Central memory CD8-positive, alpha-beta T cell (primary cell): ENCODE measurements at regions not wholly inside any gene's neighbourhood (a gene's known extent, or its start where the extent isn't known, plus 50 kb on each side); places are given as distances from the start of the nearest gene placed in this dataset.

ENCODE experiments used
- ATAC-seq: fragments of 150-1000 bp; cut with Tn5 transposase; replicated peaks from 2 replicates; pipeline ENCODE4 v1.10.0; 2022; ENCODE audit warnings: mild to moderate bottlenecking, moderate FRiP score, moderate number of reproducible peaks; ENCODE audit not compliant: poor library complexity, severe bottlenecking; ENCODE audit errors: extremely low read depth
- DNase-seq, 2 donors: peaks; one replicate each; pipeline ENCODE4 v3.0.0; 2021; ENCODE audit warnings: low spot score in 2 of 2
- H3K27ac Mint-ChIP-seq: one replicate; pipeline ENCODE4 v1.8.0; 2022; ENCODE audit warnings: low read depth, mild to moderate bottlenecking, moderate library complexity, mixed read lengths
- H3K27me3 Mint-ChIP-seq: one replicate; pipeline ENCODE4 v1.8.0; 2022; ENCODE audit warnings: mixed read lengths
- H3K36me3 Mint-ChIP-seq: one replicate; pipeline ENCODE4 v1.8.0; 2022; ENCODE audit warnings: mild to moderate bottlenecking, moderate library complexity, mixed read lengths; ENCODE audit not compliant: insufficient read depth
- H3K4me1 Mint-ChIP-seq: one replicate; pipeline ENCODE4 v1.8.0; 2022; ENCODE audit warnings: mixed read lengths
- H3K4me3 Mint-ChIP-seq: one replicate; pipeline ENCODE4 v1.8.0; 2022; ENCODE audit warnings: mild to moderate bottlenecking, moderate library complexity, mixed read lengths
- H3K9me3 Mint-ChIP-seq: one replicate; pipeline ENCODE4 v1.8.0; 2022; ENCODE audit warnings: mixed read lengths

- no peaks in the 10 kb centered on the region for H3K4me1 Mint-ChIP-seq
Measured at GRCh38 chr2:129752686-129753085, 226.8 kb upstream of the RAB6C start.

DNA sequence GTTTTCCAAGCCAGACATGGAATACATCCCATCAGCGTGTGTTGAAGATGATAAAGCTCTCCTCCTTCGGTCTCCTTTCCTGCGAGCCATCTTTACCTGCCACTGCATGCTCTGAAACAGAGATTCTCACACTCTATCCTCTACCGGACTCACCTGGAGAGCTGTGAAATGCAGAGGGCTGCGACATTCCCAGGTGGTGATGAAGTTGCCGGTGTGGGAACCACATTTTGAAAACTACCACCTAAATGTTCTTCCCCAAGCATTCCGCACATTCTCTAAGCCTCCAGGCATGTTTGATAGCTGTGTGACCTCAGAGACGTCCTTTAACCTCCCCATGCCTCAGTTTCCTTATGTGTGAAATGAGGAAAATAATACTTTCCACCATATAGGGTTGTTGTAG lies 226.2 kb upstream of the RAB6C start:
- Mint-ChIP-seq H3K4me3 (no peak overlapping the region), H3K27ac (no peak overlapping the region), H3K9me3 (no peaks in the 10 kb centered on the region), H3K36me3 (no peaks in the 10 kb centered on the region), H3K4me1 (no peaks in the 10 kb centered on the region), H3K27me3 (peaks cover 26% of the 10 kb centered on the region)
- no peak for ATAC-seq
- DNase-seq, result no peak

More at GRCh38 chr2:129752686-129753085, 226.8 kb upstream of the RAB6C start:
- Mint-ChIP-seq H3K4me3 (no peak overlapping the region), H3K27ac (no peak overlapping the region), H3K36me3 (no peaks in the 10 kb centered on the region), H3K27me3 (peaks cover 26% of the 10 kb centered on the region), H3K9me3 (no peaks in the 10 kb centered on the region)
- no peak for DNase-seq
- no peak for ATAC-seq

DNA sequence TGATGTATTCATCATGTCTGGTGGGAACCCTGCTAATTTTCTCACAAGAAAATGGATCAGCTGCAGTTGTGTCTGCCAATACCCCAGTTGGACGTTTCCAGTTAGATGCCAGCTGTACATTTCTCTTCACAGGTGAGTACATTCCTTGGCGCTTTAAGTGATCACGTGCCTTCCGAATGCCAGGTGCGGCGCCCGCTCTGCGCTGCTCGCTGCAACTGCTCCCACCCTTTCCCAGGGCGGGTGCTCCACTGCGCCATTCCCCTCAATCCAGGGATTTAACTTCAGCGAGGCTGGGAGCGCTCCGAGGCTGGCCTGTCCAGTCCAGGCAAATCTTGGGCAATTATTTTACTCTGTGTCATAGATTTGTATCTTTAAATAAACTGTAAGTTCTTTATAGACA lies 225.0 kb upstream of the RAB6C start:
- DNase-seq, result no peak
- H3K4me3 Mint-ChIP-seq, result no peak overlapping the region
- H3K36me3 Mint-ChIP-seq, result no peaks in the 10 kb centered on the region
- ATAC-seq, result no peak
- H3K9me3 Mint-ChIP-seq, result no peaks in the 10 kb centered on the region
- no peak overlapping the region for H3K27ac Mint-ChIP-seq
- peaks cover 15% of the 10 kb centered on the region for H3K27me3 Mint-ChIP-seq
- H3K4me1 Mint-ChIP-seq, result no peaks in the 10 kb centered on the region

- Mint-ChIP-seq H3K36me3 (no peaks in the 10 kb centered on the region), H3K9me3 (no peaks in the 10 kb centered on the region), H3K4me1 (no peaks in the 10 kb centered on the region), H3K27me3 (peaks cover 10% of the 10 kb centered on the region), H3K27ac (no peak overlapping the region), H3K4me3 (no peak overlapping the region)
- ATAC-seq (no peak), DNase-seq (no peak)
Measured at GRCh38 chr2:129754831-129755230, 224.6 kb upstream of the RAB6C start.

GRCh38 chr2:129755786-129756185 lies 223.7 kb upstream of the RAB6C start:
- Mint-ChIP-seq H3K4me3 (no peak overlapping the region), H3K27me3 (peaks cover 9% of the 10 kb centered on the region), H3K4me1 (no peaks in the 10 kb centered on the region), H3K9me3 (no peaks in the 10 kb centered on the region), H3K27ac (no peak overlapping the region), H3K36me3 (no peaks in the 10 kb centered on the region)
- ATAC-seq, result no peak
- no peak for DNase-seq

- Mint-ChIP-seq H3K27ac (no peak overlapping the region), H3K4me3 (no peak overlapping the region)
Measured at GRCh38 chr2:129756276-129756675, 223.2 kb upstream of the RAB6C start.

DNA sequence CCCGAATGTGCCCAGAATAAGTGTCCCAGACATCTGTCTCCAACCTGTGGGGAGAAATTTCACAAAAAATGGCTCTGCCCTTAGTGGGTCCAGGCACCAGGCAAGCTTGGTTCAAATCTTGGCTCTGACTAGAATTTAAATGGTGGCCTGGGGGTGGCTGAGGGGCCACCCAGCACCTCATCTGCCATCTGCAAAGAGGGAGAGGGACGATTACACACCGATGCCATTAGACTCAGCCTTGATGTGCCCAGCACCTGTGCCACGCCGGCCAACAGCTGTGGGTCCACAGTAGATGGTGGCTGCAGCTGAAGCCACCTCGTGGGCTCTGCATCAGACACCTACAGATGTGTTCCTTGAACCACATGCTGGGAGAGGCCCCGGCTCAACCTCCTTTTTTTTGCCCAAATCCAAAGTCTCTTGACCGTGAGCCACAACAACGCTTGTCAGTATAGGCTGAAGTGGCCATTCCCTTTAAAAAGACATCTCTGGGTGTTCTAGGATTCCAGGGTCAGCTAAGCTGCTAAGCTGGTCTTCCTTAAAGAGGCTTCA lies 222.0 kb upstream of the RAB6C start:
- Mint-ChIP-seq H3K27me3 (peaks cover 9% of the 10 kb centered on the region), H3K27ac (no peak overlapping the region), H3K4me1 (no peaks in the 10 kb centered on the region), H3K9me3 (no peaks in the 10 kb centered on the region), H3K4me3 (no peak overlapping the region), H3K36me3 (no peaks in the 10 kb centered on the region)
- DNase-seq (no peak), ATAC-seq (no peak)

More at GRCh38 chr2:129756276-129756675, 223.2 kb upstream of the RAB6C start:
- Mint-ChIP-seq H3K27me3 (peaks cover 9% of the 10 kb centered on the region), H3K36me3 (no peaks in the 10 kb centered on the region), H3K9me3 (no peaks in the 10 kb centered on the region), H3K4me1 (no peaks in the 10 kb centered on the region)
- no peak for DNase-seq
- no peak for ATAC-seq

DNA sequence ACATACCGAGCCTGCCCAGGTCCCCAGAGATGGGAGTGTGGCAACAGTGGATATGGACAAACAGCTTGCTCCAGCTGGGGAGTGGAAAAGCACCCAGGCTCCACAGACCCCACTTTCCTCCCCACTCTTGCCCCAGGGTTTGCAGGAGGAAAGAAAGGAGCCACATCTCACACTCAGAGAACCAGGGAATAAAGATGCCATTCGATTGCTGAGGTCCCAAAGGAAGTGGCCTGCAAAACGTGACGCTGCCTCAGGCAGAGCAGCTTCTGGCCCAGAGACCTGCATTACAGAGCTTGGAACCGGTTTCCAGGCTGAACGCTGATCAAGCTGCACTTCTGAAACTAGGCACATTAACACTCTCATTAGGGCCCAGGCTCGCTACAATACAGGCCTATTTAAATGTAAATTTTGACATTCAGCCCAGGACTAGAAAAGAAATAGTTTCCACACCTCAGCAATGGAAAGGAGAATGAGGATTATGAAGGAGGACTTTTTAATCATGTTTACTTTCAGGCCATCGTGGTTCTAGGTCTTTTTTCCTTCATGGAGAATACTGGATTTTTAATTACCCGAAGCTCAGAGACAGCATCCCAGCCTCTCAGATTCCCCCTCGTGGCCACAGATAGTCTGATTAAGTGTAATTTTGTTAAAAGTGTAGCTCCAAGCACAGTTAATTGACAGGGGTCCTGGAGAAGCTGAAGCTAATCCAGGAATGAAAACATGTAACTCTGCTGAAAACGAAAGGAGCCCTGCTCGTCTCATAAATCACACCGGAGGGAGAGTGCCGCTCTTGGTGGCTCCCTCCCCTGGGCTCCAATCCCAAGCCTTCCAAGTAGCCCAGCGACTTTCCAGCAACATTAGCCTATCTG lies 221.3 kb upstream of the RAB6C start:
- peaks cover 9% of the 10 kb centered on the region for H3K27me3 Mint-ChIP-seq
- DNase-seq, result no peak
- no peak overlapping the region for H3K4me3 Mint-ChIP-seq
- no peaks in the 10 kb centered on the region for H3K36me3 Mint-ChIP-seq
- no peaks in the 10 kb centered on the region for H3K9me3 Mint-ChIP-seq
- no peaks in the 10 kb centered on the region for H3K4me1 Mint-ChIP-seq
- ATAC-seq, result no peak
- no peak overlapping the region for H3K27ac Mint-ChIP-seq

- Mint-ChIP-seq H3K36me3 (no peaks in the 10 kb centered on the region), H3K9me3 (no peaks in the 10 kb centered on the region), H3K4me3 (no peak overlapping the region), H3K27me3 (peaks cover 9% of the 10 kb centered on the region), H3K27ac (no peak overlapping the region), H3K4me1 (no peaks in the 10 kb centered on the region)
- no peak for ATAC-seq
- DNase-seq, result no peak
Measured at GRCh38 chr2:129758784-129759471, 220.5 kb upstream of the RAB6C start.

GRCh38 chr2:129759472-129760010 lies 219.9 kb upstream of the RAB6C start:
- H3K36me3 Mint-ChIP-seq, result no peaks in the 10 kb centered on the region
- no peak overlapping the region for H3K27ac Mint-ChIP-seq
- H3K9me3 Mint-ChIP-seq, result no peaks in the 10 kb centered on the region
- peaks cover 9% of the 10 kb centered on the region for H3K27me3 Mint-ChIP-seq
- no peak for ATAC-seq
- no peak overlapping the region for H3K4me3 Mint-ChIP-seq
- no peaks in the 10 kb centered on the region for H3K4me1 Mint-ChIP-seq
- no peak for DNase-seq

DNA sequence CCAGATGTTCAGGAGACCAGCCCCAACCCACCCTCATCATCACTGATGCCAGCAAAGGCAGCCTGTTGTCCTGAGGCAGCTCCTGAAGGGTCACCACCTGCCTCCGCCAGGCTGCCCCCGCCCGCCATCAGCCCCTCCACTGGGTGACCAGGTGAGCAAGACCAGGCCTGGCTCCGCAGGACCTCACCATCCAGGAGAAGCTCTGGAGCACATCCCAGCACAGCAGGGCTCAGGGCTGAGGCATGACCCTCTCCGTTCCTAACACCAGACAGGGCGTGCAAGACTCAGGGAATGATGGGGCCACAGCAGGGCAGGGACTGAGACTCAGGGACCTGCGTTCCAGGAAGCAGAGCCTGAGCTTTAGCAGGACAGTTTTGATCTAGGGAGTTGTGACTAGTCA lies 218.8 kb upstream of the RAB6C start:
- Mint-ChIP-seq H3K27ac (no peak overlapping the region), H3K4me3 (no peak overlapping the region), H3K4me1 (no peaks in the 10 kb centered on the region), H3K36me3 (no peaks in the 10 kb centered on the region), H3K9me3 (no peaks in the 10 kb centered on the region), H3K27me3 (peaks cover 15% of the 10 kb centered on the region)
- DNase-seq (no peak), ATAC-seq (no peak)

GRCh38 chr2:129761569-129762021 lies 217.9 kb upstream of the RAB6C start:
- H3K27me3 Mint-ChIP-seq, result peaks cover 12% of the 10 kb centered on the region
- ATAC-seq (no peak), DNase-seq (no peak)
- H3K36me3 Mint-ChIP-seq, result no peaks in the 10 kb centered on the region
- no peaks in the 10 kb centered on the region for H3K9me3 Mint-ChIP-seq
- H3K27ac Mint-ChIP-seq, result no peak overlapping the region
- no peaks in the 10 kb centered on the region for H3K4me1 Mint-ChIP-seq
- H3K4me3 Mint-ChIP-seq, result no peak overlapping the region
